LNCaP clone FGC (cell line): ENCODE measurements at regions not wholly inside any gene's neighbourhood (a gene's known extent, or its start where the extent isn't known, plus 50 kb on each side); places are given as distances from the start of the nearest gene placed in this dataset.

Source experiments
- DNase-seq: peaks from one replicate; pipeline ENCODE4 v3.0.0-alpha.2; 2011; ENCODE audit warnings: low read depth
- H3K4me3 ChIP-seq: 2 replicates; pipeline ENCODE4 v1.5.1; 2011; ENCODE audit warnings: mild to moderate bottlenecking, low read depth, low read length, control low read depth
- CTCF ChIP-seq: IDR thresholded peaks from 2 replicates; pipeline ENCODE4 v1.5.1; 2012; ENCODE audit warnings: mild to moderate bottlenecking; ENCODE audit not compliant: control insufficient read depth, insufficient read depth; ENCODE audit errors: extremely low read depth

DNA sequence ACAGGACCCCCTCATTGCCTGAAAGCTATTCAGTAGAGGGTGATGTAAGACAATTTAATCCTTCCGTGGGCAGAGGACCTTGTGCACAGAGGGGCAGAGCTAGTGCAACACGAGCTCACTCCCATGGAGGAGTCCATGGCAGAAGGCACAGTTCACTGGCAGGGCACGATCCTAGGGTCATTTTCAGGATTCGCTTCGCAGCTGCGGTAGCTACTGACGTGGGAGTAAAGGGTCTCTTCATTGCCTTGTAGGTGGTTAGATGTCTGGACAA, 207.8 kb downstream of the FOXO1 start:
- DNase-seq: no peak
- no peak for TF ChIP-seq CTCF
- no peak overlapping the region for H3K4me3 ChIP-seq

DNA sequence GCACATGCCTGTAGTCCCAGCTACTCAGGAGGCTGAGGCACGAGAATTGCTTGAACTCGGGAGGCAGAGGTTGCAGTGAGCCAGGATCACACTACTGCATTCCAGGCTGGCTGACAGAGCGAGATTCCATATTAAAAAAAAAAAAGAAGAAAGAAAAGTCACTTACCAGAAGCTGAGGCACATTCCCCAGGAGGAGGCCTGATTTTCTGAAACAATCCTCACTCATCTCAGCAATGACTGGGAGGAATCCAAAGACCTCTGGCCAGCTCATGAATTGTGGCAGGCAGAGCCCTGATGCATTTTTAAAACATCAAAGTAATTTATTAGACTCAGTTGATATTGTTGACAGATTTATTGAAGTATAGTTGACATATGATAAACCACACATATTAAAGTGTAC, 206.3 kb downstream of the FOXO1 start:
- no peak for DNase-seq
- TF ChIP-seq CTCF: no peak
- H3K4me3 ChIP-seq: no peak overlapping the region

- TF ChIP-seq CTCF: no peak
- no peak for DNase-seq
- H3K4me3 ChIP-seq: no peak overlapping the region
These were observed 202.0 kb downstream of the FOXO1 start for GRCh38 chr13:40464337-40465014.

GRCh38 chr13:40465015-40465390, 201.4 kb downstream of the FOXO1 start:
- DNase-seq: no peak
- TF ChIP-seq CTCF: no peak
- no peak overlapping the region for H3K4me3 ChIP-seq

DNA sequence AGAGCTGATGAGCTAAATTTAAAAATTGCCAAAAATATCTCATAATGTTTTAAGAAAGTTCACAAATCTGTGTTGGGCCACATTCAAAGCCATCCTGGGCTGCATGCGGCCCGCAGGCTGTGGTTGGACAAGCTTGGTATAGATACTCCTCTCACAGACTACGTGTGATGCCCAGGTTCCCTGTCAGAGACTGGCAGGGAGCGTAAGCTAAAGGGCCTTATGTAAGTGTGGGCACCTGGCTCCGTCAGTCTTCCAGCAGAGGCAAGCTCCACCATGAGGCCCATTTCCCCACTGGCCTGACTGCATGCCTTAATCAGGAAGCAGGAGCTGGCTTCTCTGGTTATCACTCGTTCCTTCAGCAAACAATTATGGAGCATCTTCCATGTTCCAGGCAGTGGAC, 200.2 kb downstream of the FOXO1 start:
- no peak for DNase-seq
- H3K4me3 ChIP-seq: no peak overlapping the region
- no peak for TF ChIP-seq CTCF

DNA sequence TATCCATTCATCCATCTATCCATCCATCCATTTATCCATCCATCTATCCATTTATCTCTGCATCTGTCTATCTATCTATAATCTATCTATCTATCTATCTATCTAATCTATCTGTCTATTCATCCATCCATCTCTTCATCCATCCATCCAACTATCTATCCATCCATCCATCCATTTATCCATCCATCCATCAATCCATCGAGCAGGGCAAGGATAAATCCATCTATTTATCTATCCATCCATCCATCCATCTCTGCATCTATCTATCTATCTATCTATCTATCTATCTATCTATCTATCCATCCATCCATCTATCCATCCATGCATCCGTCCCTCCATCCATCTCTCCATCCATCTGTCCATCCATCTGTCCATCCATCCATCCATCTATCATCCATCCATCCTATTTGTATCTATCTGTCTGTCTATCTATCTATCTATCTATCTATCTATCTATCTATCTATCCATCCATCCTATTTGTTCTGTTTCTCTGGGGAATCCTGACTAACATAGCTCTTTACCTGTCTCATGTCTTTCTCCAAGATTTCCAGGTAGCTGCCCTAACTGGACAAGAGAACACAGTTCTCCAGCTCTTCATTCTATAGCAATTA, 198.1 kb downstream of the FOXO1 start:
- DNase-seq: no peak
- TF ChIP-seq CTCF: no peak
- no peak overlapping the region for H3K4me3 ChIP-seq
